ENCODE measurements at regions not wholly inside any gene's neighbourhood (a gene's known extent, or its start where the extent isn't known, plus 50 kb on each side); places are given as distances from the start of the nearest gene placed in this dataset.
A peak's percentile ranks its signal among the peaks of the same experiment; 100 is the strongest.

DNA sequence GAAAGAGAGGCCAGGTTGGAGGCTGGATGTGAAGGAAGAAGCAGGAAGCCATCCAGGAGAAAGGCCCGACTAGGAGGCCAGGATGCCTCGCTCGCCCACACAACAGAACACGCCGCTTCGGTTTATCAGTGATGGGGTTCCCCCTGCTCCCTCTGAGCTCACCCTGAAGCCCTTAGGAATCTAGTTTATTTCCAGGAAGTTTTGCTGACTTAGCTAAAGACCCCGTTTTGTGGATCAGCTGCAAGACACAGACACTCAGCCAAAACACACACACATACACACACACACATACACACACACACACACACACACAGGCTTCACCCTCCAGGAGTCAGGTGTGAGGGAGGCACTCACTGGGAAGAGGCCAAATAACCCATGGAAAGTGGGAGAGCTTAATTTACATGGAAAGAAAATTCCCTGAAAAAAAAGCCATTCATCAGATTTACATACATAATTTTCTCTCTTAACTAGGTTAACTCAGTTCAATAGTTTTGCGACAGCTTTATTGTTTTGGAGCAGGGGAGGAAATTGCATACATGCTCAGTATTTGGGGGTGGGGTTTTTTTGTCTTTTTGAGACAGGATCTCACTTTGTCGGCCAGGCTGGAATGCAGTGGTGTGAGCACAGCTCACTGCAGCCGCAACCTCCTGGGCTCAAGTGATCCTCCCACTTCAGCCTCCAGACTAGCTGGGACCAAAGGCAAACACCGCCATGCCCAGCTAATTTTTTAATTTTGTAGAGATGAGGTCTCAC, 92.7 kb upstream of the HAND1 start:
- no peak overlapping the region for H3K27ac ChIP-seq (ENCODE audit: low read depth in 2 of 2, low read length in 2 of 2)
- H3K4me1 ChIP-seq (ENCODE audit: control insufficient read depth in 2 of 3, insufficient read depth in 2 of 3, low read depth in 1 of 3, low read length in 3 of 3): no peaks in the 10 kb centered on the region
- H3K9me3 ChIP-seq (ENCODE audit: control insufficient read depth in 2 of 3, insufficient read depth in 1 of 3, low read length in 3 of 3): no peaks in the 10 kb centered on the region
- H3K36me3 ChIP-seq (ENCODE audit: control insufficient read depth in 2 of 3, insufficient read depth in 3 of 3, low read length in 3 of 3): no peaks in the 10 kb centered on the region
- intact Hi-C loops (cut with DNase I): no loop called here
- peak in 1 of 5 donors; percentile 44 for DNase-seq
- FAIRE-seq: no peak
- TF ChIP-seq, protein P1, sequence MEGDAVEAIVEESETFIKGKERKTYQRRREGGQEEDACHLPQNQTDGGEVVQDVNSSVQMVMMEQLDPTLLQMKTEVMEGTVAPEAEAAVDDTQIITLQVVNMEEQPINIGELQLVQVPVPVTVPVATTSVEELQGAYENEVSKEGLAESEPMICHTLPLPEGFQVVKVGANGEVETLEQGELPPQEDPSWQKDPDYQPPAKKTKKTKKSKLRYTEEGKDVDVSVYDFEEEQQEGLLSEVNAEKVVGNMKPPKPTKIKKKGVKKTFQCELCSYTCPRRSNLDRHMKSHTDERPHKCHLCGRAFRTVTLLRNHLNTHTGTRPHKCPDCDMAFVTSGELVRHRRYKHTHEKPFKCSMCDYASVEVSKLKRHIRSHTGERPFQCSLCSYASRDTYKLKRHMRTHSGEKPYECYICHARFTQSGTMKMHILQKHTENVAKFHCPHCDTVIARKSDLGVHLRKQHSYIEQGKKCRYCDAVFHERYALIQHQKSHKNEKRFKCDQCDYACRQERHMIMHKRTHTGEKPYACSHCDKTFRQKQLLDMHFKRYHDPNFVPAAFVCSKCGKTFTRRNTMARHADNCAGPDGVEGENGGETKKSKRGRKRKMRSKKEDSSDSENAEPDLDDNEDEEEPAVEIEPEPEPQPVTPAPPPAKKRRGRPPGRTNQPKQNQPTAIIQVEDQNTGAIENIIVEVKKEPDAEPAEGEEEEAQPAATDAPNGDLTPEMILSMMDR (IDR thresholded peaks at IDR 0.05; ENCODE audit: borderline replicate concordance, extremely low read depth, insufficient read depth): no peak
- no peak overlapping the region for H3K4me3 ChIP-seq (ENCODE audit: low read length in 3 of 3)
- H3K9ac ChIP-seq (ENCODE audit: low read length in 3 of 3): no peak overlapping the region
- no peaks in the 10 kb centered on the region for H3K27me3 ChIP-seq (ENCODE audit: control insufficient read depth, insufficient read depth, low read length)

DNA sequence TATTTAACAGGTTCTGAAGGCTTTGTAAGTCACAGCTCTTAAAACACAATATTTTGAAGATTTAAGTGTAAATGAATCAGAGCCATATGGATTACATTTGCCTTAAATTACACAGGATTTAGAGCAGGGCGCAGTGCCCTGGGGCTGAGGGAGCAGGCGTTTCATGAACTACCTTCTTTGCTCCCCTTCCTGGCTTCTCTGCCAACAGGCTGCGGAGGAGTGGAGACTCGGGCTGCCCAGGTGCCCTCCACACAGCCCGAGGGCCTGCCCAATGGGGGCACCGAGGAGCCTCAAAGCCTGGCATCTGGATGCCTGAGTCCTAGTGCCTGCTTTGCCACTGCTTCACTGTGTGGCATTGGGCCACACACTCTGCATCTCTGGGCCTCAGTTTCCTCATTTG, 90.6 kb upstream of the HAND1 start:
- TF ChIP-seq, protein P1 (IDR thresholded peaks at IDR 0.05; ENCODE audit: borderline replicate concordance, extremely low read depth, insufficient read depth): no peak
- DNase-seq (no peak), FAIRE-seq (no peak)
- intact Hi-C loops (cut with DNase I): no loop called here
- Histone ChIP-seq H3K4me1 (ENCODE audit: control insufficient read depth in 2 of 3, insufficient read depth in 2 of 3, low read depth in 1 of 3, low read length in 3 of 3) (no peaks in the 10 kb centered on the region), H3K27ac (ENCODE audit: low read depth in 2 of 2, low read length in 2 of 2) (no peak overlapping the region), H3K9ac (ENCODE audit: low read length in 3 of 3) (no peak overlapping the region), H3K27me3 (ENCODE audit: control insufficient read depth, insufficient read depth, low read length) (no peaks in the 10 kb centered on the region), H3K9me3 (ENCODE audit: control insufficient read depth in 2 of 3, insufficient read depth in 1 of 3, low read length in 3 of 3) (no peaks in the 10 kb centered on the region), H3K36me3 (ENCODE audit: control insufficient read depth in 2 of 3, insufficient read depth in 3 of 3, low read length in 3 of 3) (no peaks in the 10 kb centered on the region), H3K4me3 (ENCODE audit: low read length in 3 of 3) (no peak overlapping the region)

DNA sequence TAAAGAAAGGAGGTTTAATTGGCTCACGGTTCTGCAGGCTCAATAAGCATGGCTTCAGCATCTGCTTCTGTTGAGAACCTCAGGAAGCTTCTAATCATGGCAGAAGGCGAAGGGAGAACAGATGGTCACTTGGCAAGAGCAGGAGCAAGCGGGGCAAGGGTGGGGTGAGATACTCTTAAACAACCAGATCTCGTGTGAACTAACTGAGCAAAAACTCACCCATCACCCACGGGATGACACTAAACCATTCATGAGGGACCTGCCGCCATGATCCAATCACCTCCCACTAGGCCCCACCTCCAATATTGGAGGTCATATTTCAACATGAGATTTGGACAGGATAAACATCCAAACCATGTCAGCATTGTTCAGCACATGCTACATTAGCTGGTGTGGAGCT, 89.1 kb upstream of the HAND1 start:
- DNase-seq: no peak
- no peak for FAIRE-seq
- intact Hi-C loops (cut with DNase I): no loop called here

More for the DNA sequence above, 89.1 kb upstream of the HAND1 start:
- Histone ChIP-seq H3K9ac (ENCODE audit: low read length in 3 of 3) (no peak overlapping the region), H3K9me3 (ENCODE audit: control insufficient read depth in 2 of 3, insufficient read depth in 1 of 3, low read length in 3 of 3) (no peaks in the 10 kb centered on the region), H3K36me3 (ENCODE audit: control insufficient read depth in 2 of 3, insufficient read depth in 3 of 3, low read length in 3 of 3) (no peaks in the 10 kb centered on the region), H3K27ac (ENCODE audit: low read depth in 2 of 2, low read length in 2 of 2) (no peak overlapping the region), H3K27me3 (ENCODE audit: control insufficient read depth, insufficient read depth, low read length) (no peaks in the 10 kb centered on the region), H3K4me1 (ENCODE audit: control insufficient read depth in 2 of 3, insufficient read depth in 2 of 3, low read depth in 1 of 3, low read length in 3 of 3) (no peaks in the 10 kb centered on the region), H3K4me3 (ENCODE audit: low read length in 3 of 3) (no peak overlapping the region)
- TF ChIP-seq, protein P1 (IDR thresholded peaks at IDR 0.05; ENCODE audit: borderline replicate concordance, extremely low read depth, insufficient read depth): no peak
